HL-60 (cell line): ENCODE measurements at regions not wholly inside any gene's neighbourhood (a gene's known extent, or its start where the extent isn't known, plus 50 kb on each side); places are given as distances from the start of the nearest gene placed in this dataset.

ENCODE experiments used
- DNase-seq, 2 experiments: peaks; one replicate each; pipeline ENCODE4 v3.0.0-alpha.2; 2010 to 2020; ENCODE audit warnings: low read depth in 1 of 2, low spot score in 1 of 2
- H3K27ac ChIP-seq: fragments of 250-450 bp; sonication (Bioruptor Pico); replicated peaks from 2 replicates; pipeline ENCODE4 v1.5.1; 2020; ENCODE audit warnings: mild to moderate bottlenecking, moderate library complexity
- H3K27me3 ChIP-seq: fragments of 250-450 bp; sonication (Bioruptor Pico); 2 replicates; pipeline ENCODE4 v1.5.1; 2021; ENCODE audit warnings: mild to moderate bottlenecking, moderate library complexity; ENCODE audit not compliant: insufficient read depth, poor library complexity, severe bottlenecking
- H3K4me3 ChIP-seq: replicated peaks from 2 replicates; pipeline ENCODE4 v1.5.1; 2011; ENCODE audit warnings: mild to moderate bottlenecking, control low read depth, low read length; ENCODE audit not compliant: insufficient read depth
- GABPA ChIP-seq: IDR thresholded peaks from 2 replicates; pipeline ENCODE4 v1.6.1; 2012; ENCODE audit warnings: low read depth
- POLR2AphosphoS5 ChIP-seq: IDR thresholded peaks from 2 replicates; pipeline ENCODE4 v1.6.1; 2012; ENCODE audit warnings: low read depth
- SPI1 ChIP-seq: IDR thresholded peaks from 2 replicates; pipeline ENCODE4 v1.6.1; 2012; ENCODE audit warnings: low read depth, mild to moderate bottlenecking, borderline replicate concordance
- TF ChIP-seq, protein P1 (sequence below): IDR thresholded peaks from 2 replicates; pipeline ENCODE4 v1.6.1; 2012; ENCODE audit warnings: low read depth; ENCODE audit not compliant: insufficient replicate concordance
- TF ChIP-seq, protein P2 (sequence below): IDR thresholded peaks from one replicate; pipeline ENCODE4 v1.5.1; 2011; ENCODE audit warnings: low read length, control low read depth, inconsistent platforms; ENCODE audit not compliant: insufficient read depth

DNA sequence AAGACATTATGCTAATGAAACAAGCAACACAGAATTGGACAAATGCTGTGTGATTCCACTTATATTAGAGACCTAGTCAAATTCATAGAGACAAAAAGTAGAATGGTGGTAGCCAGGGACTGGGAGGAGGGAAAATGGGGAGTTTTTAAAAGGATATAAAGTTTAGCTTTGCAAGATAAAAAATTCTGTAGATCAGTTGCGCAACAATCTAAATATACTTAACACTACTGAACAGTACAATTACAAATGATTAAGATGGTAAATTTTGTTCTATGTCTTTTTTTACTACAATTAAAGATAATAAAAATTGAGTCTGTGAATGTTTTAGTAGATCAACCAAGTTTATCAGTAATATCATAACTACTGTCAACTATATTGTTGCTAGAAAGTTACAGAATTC lies 340.1 kb upstream of the PDZRN3 start:
- no peak for DNase-seq
- H3K27ac ChIP-seq = no peak overlapping the region
- no peaks in the 10 kb centered on the region for H3K27me3 ChIP-seq
- H3K4me3 ChIP-seq = no peak overlapping the region
- TF ChIP-seq, protein P1, sequence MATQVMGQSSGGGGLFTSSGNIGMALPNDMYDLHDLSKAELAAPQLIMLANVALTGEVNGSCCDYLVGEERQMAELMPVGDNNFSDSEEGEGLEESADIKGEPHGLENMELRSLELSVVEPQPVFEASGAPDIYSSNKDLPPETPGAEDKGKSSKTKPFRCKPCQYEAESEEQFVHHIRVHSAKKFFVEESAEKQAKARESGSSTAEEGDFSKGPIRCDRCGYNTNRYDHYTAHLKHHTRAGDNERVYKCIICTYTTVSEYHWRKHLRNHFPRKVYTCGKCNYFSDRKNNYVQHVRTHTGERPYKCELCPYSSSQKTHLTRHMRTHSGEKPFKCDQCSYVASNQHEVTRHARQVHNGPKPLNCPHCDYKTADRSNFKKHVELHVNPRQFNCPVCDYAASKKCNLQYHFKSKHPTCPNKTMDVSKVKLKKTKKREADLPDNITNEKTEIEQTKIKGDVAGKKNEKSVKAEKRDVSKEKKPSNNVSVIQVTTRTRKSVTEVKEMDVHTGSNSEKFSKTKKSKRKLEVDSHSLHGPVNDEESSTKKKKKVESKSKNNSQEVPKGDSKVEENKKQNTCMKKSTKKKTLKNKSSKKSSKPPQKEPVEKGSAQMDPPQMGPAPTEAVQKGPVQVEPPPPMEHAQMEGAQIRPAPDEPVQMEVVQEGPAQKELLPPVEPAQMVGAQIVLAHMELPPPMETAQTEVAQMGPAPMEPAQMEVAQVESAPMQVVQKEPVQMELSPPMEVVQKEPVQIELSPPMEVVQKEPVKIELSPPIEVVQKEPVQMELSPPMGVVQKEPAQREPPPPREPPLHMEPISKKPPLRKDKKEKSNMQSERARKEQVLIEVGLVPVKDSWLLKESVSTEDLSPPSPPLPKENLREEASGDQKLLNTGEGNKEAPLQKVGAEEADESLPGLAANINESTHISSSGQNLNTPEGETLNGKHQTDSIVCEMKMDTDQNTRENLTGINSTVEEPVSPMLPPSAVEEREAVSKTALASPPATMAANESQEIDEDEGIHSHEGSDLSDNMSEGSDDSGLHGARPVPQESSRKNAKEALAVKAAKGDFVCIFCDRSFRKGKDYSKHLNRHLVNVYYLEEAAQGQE = no peak
- TF ChIP-seq SPI1 = no peak
- TF ChIP-seq, protein P2, sequence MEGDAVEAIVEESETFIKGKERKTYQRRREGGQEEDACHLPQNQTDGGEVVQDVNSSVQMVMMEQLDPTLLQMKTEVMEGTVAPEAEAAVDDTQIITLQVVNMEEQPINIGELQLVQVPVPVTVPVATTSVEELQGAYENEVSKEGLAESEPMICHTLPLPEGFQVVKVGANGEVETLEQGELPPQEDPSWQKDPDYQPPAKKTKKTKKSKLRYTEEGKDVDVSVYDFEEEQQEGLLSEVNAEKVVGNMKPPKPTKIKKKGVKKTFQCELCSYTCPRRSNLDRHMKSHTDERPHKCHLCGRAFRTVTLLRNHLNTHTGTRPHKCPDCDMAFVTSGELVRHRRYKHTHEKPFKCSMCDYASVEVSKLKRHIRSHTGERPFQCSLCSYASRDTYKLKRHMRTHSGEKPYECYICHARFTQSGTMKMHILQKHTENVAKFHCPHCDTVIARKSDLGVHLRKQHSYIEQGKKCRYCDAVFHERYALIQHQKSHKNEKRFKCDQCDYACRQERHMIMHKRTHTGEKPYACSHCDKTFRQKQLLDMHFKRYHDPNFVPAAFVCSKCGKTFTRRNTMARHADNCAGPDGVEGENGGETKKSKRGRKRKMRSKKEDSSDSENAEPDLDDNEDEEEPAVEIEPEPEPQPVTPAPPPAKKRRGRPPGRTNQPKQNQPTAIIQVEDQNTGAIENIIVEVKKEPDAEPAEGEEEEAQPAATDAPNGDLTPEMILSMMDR = no peak
- TF ChIP-seq POLR2AphosphoS5 = no peak
- TF ChIP-seq GABPA = no peak

DNA sequence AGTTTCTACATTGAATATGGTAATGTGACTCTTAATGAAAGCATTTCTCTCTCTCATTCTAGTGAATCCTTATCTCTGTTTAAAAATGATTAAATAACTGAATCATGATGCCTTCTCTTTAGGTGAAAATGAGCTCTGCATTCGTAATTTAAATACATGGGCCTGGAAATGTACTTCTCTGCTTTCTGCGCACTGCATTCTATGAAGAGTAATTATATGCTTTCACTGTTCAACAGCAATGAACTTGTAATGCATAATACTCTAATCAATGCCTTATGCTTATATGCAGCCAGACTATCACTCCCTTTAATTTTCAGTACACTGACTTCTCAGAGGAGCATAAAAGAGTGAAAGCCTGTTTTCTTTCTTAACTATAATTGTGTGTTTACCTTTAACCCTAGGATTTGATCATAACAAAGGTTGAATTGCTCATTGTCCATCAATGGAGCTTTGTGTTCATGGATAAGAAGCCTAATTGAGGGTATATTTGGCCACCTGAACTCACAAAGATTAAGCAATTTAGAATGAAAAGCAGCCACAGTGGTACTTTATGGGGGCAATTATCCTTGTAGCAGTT lies 330.8 kb upstream of the PDZRN3 start:
- no peak overlapping the region for H3K4me3 ChIP-seq
- TF ChIP-seq GABPA = no peak
- TF ChIP-seq POLR2AphosphoS5 = no peak
- TF ChIP-seq, protein P1 = no peak
- no peaks in the 10 kb centered on the region for H3K27me3 ChIP-seq
- no peak for DNase-seq
- no peak overlapping the region for H3K27ac ChIP-seq

DNA sequence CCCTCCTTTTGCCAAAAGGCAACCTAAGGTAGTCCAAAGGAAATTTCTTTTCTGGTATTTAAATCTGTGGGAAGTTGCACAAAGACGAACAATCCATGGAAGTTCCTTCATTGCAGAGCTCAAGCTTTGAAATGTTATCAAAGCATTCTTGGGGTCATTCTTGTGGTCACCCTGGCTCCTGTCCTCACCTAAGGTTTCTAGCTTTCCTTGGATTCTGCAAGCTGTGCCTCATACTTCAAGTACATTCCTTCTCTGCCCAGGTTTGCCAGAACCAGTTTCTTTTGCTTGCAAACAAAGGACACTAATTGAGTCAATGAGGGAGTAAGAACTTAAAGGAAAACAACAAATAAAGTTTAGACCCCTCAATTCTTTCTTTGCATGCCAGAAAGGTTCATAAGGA lies 329.8 kb upstream of the PDZRN3 start:
- DNase-seq = no peak
- no peak overlapping the region for H3K27ac ChIP-seq
- no peak for TF ChIP-seq POLR2AphosphoS5
- TF ChIP-seq GABPA = no peak
- TF ChIP-seq, protein P1 = no peak
- no peak for TF ChIP-seq SPI1
- TF ChIP-seq, protein P2 = no peak
- H3K4me3 ChIP-seq = no peak overlapping the region
- no peaks in the 10 kb centered on the region for H3K27me3 ChIP-seq
